ENCODE measurements at regions not wholly inside any gene's neighbourhood (a gene's known extent, or its start where the extent isn't known, plus 50 kb on each side); places are given as distances from the start of the nearest gene placed in this dataset.

DNA sequence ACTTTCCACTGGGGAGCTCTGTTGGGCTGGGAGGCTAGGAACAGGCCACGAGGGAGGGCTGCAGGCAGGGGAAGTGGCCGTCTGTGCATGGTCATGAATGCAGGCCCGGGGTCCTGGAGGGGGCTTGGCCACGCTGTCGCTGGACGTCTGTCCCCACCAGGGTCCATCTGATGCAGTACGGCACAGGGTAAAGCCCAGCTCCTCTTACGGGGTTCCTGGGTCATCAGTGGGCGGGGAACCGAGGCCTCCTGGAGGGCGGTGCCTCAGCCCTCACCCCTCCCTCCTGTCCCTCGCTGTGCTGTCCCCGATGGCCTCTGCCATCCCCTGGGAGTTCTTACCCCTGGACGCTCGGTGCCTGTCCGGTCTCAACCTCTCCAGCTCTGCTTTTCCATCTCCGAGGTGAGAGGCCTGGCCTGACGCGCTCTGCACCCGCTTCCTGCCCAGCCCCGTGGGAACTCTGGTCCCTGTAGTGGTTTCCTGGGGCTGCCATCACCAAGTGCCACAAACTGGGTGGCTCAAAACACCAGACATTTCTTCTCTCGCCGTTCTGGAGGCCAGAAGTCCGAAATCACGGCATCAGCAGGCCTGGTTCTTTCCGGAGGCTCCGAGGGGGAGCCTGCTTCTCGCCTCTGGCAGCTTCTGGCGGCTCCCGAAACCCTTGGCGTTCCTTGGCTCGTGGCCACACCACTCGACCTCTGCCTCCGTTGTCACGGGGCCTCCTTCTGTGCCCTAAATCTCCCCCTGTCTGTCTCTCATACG lies 182.8 kb downstream of the SEC14L1 start:
- TF ChIP-seq REST (IDR thresholded peaks at IDR 0.05; ENCODE audit: low read depth) (no peak), TEAD4 (IDR thresholded peaks at IDR 0.05) (no peak), TAF1 (IDR thresholded peaks at IDR 0.05; ENCODE audit: low read depth) (no peak), RAD21 (IDR thresholded peaks at IDR 0.05; ENCODE audit: low read depth) (no peak), NFIC (IDR thresholded peaks at IDR 0.05) (no peak), EP300 (IDR thresholded peaks at IDR 0.05; ENCODE audit: borderline replicate concordance) (no peak), USF1 (IDR thresholded peaks at IDR 0.05) (no peak)
- TF ChIP-seq, protein P1, sequence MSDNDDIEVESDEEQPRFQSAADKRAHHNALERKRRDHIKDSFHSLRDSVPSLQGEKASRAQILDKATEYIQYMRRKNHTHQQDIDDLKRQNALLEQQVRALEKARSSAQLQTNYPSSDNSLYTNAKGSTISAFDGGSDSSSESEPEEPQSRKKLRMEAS (IDR thresholded peaks at IDR 0.05): no peak; the same call in 1 of the 2 replicates

Measured in Ishikawa (cell line).